ENCODE measurements at regions not wholly inside any gene's neighbourhood (a gene's known extent, or its start where the extent isn't known, plus 50 kb on each side); places are given as distances from the start of the nearest gene placed in this dataset.

- TF ChIP-seq CTCF (IDR thresholded peaks at IDR 0.05): no peak
- peak; percentile 24 for DNase-seq (ENCODE audit: low spot score)
- no peak overlapping the region for H3K27ac ChIP-seq
- H3K4me3 ChIP-seq: no peak overlapping the region
Measured at GRCh38 chr2:65532326-65532725, 99.9 kb upstream of the SPRED2 start.

GRCh38 chr2:65530547-65531320 is 98.3 kb upstream of the SPRED2 start:
- no peak for TF ChIP-seq CTCF (IDR thresholded peaks at IDR 0.05)
- peak; percentile 14 for DNase-seq (ENCODE audit: low spot score)
- H3K27ac ChIP-seq: no peak overlapping the region
- no peak overlapping the region for H3K4me3 ChIP-seq

GRCh38 chr2:65529419-65529818 is 97.0 kb upstream of the SPRED2 start:
- Histone ChIP-seq H3K4me3 (no peak overlapping the region), H3K27ac (no peak overlapping the region)
- TF ChIP-seq CTCF (IDR thresholded peaks at IDR 0.05): no peak
- DNase-seq (ENCODE audit: low spot score): no peak

- no peak for TF ChIP-seq CTCF (IDR thresholded peaks at IDR 0.05)
- Histone ChIP-seq H3K4me3 (no peak overlapping the region), H3K27ac (no peak overlapping the region)
- DNase-seq (ENCODE audit: low spot score): peak; percentile 21
Measured at GRCh38 chr2:65528241-65528574, 95.8 kb upstream of the SPRED2 start.

- TF ChIP-seq CTCF (IDR thresholded peaks at IDR 0.05): no peak
- Histone ChIP-seq H3K4me3 (no peak overlapping the region), H3K27ac (no peak overlapping the region)
- peak; percentile 33 for DNase-seq (ENCODE audit: low spot score)
Measured at GRCh38 chr2:65527451-65528240, 95.2 kb upstream of the SPRED2 start.

GRCh38 chr2:65525616-65526231 is 93.3 kb upstream of the SPRED2 start:
- TF ChIP-seq CTCF (IDR thresholded peaks at IDR 0.05): no peak
- H3K27ac ChIP-seq: no peak overlapping the region
- DNase-seq (ENCODE audit: low spot score): no peak
- no peak overlapping the region for H3K4me3 ChIP-seq

Data from coronary artery (tissue), 2 donors.